ENCODE measurements at regions not wholly inside any gene's neighbourhood (a gene's known extent, or its start where the extent isn't known, plus 50 kb on each side); places are given as distances from the start of the nearest gene placed in this dataset.

- Mint-ChIP-seq H3K27ac (ENCODE audit: unreplicated experiment) (no peak overlapping the region), H3K9me3 (peaks cover 3% of the 10 kb centered on the region), H3K4me3 (no peak overlapping the region), H3K36me3 (ENCODE audit: low read depth) (no peaks in the 10 kb centered on the region), H3K27me3 (ENCODE audit: low read depth) (no peaks in the 10 kb centered on the region), H3K4me1 (peaks cover 12% of the 10 kb centered on the region)
- no peak for DNase-seq (ENCODE audit: low read depth, low spot score)
- no peak for TF ChIP-seq CTCF (conservative IDR thresholded peaks at IDR 0.05)
Observed at GRCh38 chr7:9945131-9945530, 1028.5 kb upstream of the PHF14 start.

GRCh38 chr7:9945857-9946256 is 1027.8 kb upstream of the PHF14 start:
- H3K4me1 Mint-ChIP-seq, result peaks cover 12% of the 10 kb centered on the region
- TF ChIP-seq CTCF (conservative IDR thresholded peaks at IDR 0.05), result no peak
- peaks cover 3% of the 10 kb centered on the region for H3K9me3 Mint-ChIP-seq
- H3K4me3 Mint-ChIP-seq, result no peak overlapping the region
- no peaks in the 10 kb centered on the region for H3K27me3 Mint-ChIP-seq (ENCODE audit: low read depth)
- no peak for DNase-seq (ENCODE audit: low read depth, low spot score)
- H3K36me3 Mint-ChIP-seq (ENCODE audit: low read depth), result no peaks in the 10 kb centered on the region
- H3K27ac Mint-ChIP-seq (ENCODE audit: unreplicated experiment), result no peak overlapping the region

GRCh38 chr7:9955138-9955537 is 1018.5 kb upstream of the PHF14 start:
- H3K27me3 Mint-ChIP-seq (ENCODE audit: low read depth), result no peaks in the 10 kb centered on the region
- H3K27ac Mint-ChIP-seq (ENCODE audit: unreplicated experiment), result no peak overlapping the region
- no peak for DNase-seq (ENCODE audit: low read depth, low spot score)
- no peak overlapping the region for H3K4me3 Mint-ChIP-seq
- H3K4me1 Mint-ChIP-seq, result peaks cover 12% of the 10 kb centered on the region
- H3K9me3 Mint-ChIP-seq, result peaks cover 8% of the 10 kb centered on the region
- TF ChIP-seq CTCF (conservative IDR thresholded peaks at IDR 0.05), result no peak
- H3K36me3 Mint-ChIP-seq (ENCODE audit: low read depth), result peaks cover 4% of the 10 kb centered on the region

- no peak for DNase-seq (ENCODE audit: low read depth, low spot score)
- Mint-ChIP-seq H3K9me3 (peaks cover 8% of the 10 kb centered on the region), H3K36me3 (ENCODE audit: low read depth) (peaks cover 4% of the 10 kb centered on the region), H3K4me3 (no peak overlapping the region), H3K27ac (ENCODE audit: unreplicated experiment) (no peak overlapping the region), H3K27me3 (ENCODE audit: low read depth) (no peaks in the 10 kb centered on the region), H3K4me1 (peaks cover 12% of the 10 kb centered on the region)
- TF ChIP-seq CTCF (conservative IDR thresholded peaks at IDR 0.05), result no peak
Observed at GRCh38 chr7:9958486-9958885, 1015.2 kb upstream of the PHF14 start.

- Mint-ChIP-seq H3K4me1 (peaks cover 12% of the 10 kb centered on the region), H3K27me3 (ENCODE audit: low read depth) (no peaks in the 10 kb centered on the region), H3K36me3 (ENCODE audit: low read depth) (peaks cover 4% of the 10 kb centered on the region), H3K27ac (ENCODE audit: unreplicated experiment) (no peak overlapping the region), H3K4me3 (no peak overlapping the region), H3K9me3 (peaks cover 4% of the 10 kb centered on the region)
- TF ChIP-seq CTCF (conservative IDR thresholded peaks at IDR 0.05), result no peak
- no peak for DNase-seq (ENCODE audit: low read depth, low spot score)
Observed at GRCh38 chr7:9960460-9960859, 1013.2 kb upstream of the PHF14 start.

Data from neural crest cell (in vitro differentiated cells).